Liver (tissue), 8 donors: ENCODE measurements at regions not wholly inside any gene's neighbourhood (a gene's known extent, or its start where the extent isn't known, plus 50 kb on each side); places are given as distances from the start of the nearest gene placed in this dataset.

Experiments used
- DNase-seq: peaks from one replicate; pipeline ENCODE4 v3.0.0-alpha.2; 2017; ENCODE audit warnings: low spot score
- H3K27ac ChIP-seq, 2 donors: one replicate each; pipeline ENCODE4 v1.7.0; 2013; ENCODE audit warnings: inconsistent platforms in 2 of 2, low read length in 2 of 2, control low read depth in 1 of 2, low read depth in 1 of 2, mild to moderate bottlenecking in 1 of 2
- H3K27me3 ChIP-seq, 4 donors: one replicate each; pipeline versions ENCODE4 v1.6.1 to v1.7.0; 2013; ENCODE audit warnings: low read length in 3 of 4, inconsistent platforms in 1 of 4, mild to moderate bottlenecking in 1 of 4, moderate library complexity in 1 of 4; ENCODE audit not compliant: control insufficient read depth in 4 of 4, insufficient read depth in 4 of 4
- H3K36me3 ChIP-seq, 4 donors: one replicate each; pipeline versions ENCODE4 v1.6.1 to v1.7.0; 2013; ENCODE audit warnings: low read length in 3 of 4, mild to moderate bottlenecking in 3 of 4, low read depth in 1 of 4, moderate library complexity in 1 of 4; ENCODE audit not compliant: control insufficient read depth in 4 of 4, insufficient read depth in 3 of 4
- H3K4me1 ChIP-seq, 4 donors: one replicate each; pipeline versions ENCODE4 v1.6.1 to v1.7.0; 2013; ENCODE audit warnings: low read length in 3 of 4, mild to moderate bottlenecking in 3 of 4, moderate library complexity in 1 of 4; ENCODE audit not compliant: control insufficient read depth in 4 of 4, insufficient read depth in 4 of 4
- H3K4me3 ChIP-seq, 3 donors: one replicate each; pipeline versions ENCODE4 v1.6.1 to v1.7.0; 2013; ENCODE audit warnings: low read length in 3 of 3, control low read depth in 1 of 3, low read depth in 1 of 3, mild to moderate bottlenecking in 1 of 3
- H3K9ac ChIP-seq, 2 donors: one replicate each; pipeline ENCODE4 v1.7.0; 2013; ENCODE audit warnings: low read length in 2 of 2, mild to moderate bottlenecking in 2 of 2, moderate library complexity in 2 of 2, control low read depth in 1 of 2, low read depth in 1 of 2
- H3K9me3 ChIP-seq, 4 donors: one replicate each; pipeline versions ENCODE4 v1.6.1 to v1.7.0; 2013; ENCODE audit warnings: low read length in 3 of 4; ENCODE audit not compliant: control insufficient read depth in 4 of 4
- ATF3 ChIP-seq: IDR thresholded peaks from 2 replicates; pipeline ENCODE4 v1.6.1; 2016; ENCODE audit warnings: antibody characterized with exemption
- CTCF ChIP-seq: fragments of 150-350 bp; IDR thresholded peaks from 2 replicates; pipeline ENCODE4 v1.5.1; 2017; ENCODE audit warnings: improper control_type of control experiment, low read depth, low read length; ENCODE audit not compliant: missing input control
- EGR1 ChIP-seq, 2 donors: IDR thresholded peaks; 2 replicates each; pipeline ENCODE4 v1.6.1; 2016 to 2018; ENCODE audit warnings: antibody characterized with exemption in 2 of 2, low read depth in 2 of 2
- FOXA1 ChIP-seq: IDR thresholded peaks from 2 replicates; pipeline ENCODE4 v1.6.1; 2016; ENCODE audit warnings: antibody characterized with exemption
- FOXA2 ChIP-seq: IDR thresholded peaks from 2 replicates; pipeline ENCODE4 v1.6.1; 2016; ENCODE audit warnings: antibody characterized with exemption
- GABPA ChIP-seq, 2 donors: IDR thresholded peaks in 1 of 2; conservative IDR thresholded peaks in 1 of 2; 2 replicates each; pipeline ENCODE4 v1.6.1; 2016; ENCODE audit warnings: antibody characterized with exemption in 2 of 2, mild to moderate bottlenecking in 1 of 2, moderate library complexity in 1 of 2
- HNF4G ChIP-seq: IDR thresholded peaks from 2 replicates; pipeline ENCODE4 v1.6.1; 2016; ENCODE audit warnings: antibody characterized with exemption
- JUND ChIP-seq, 2 donors: IDR thresholded peaks; 2 replicates each; pipeline ENCODE4 v1.6.1; 2016; ENCODE audit warnings: antibody characterized with exemption in 2 of 2
- MAX ChIP-seq: IDR thresholded peaks from 2 replicates; pipeline ENCODE4 v1.6.1; 2016; ENCODE audit warnings: antibody characterized with exemption
- NR2F2 ChIP-seq: IDR thresholded peaks from 2 replicates; pipeline ENCODE4 v1.6.1; 2016; ENCODE audit warnings: antibody characterized with exemption
- RAD21 ChIP-seq, 2 donors: IDR thresholded peaks; 2 replicates each; pipeline ENCODE4 v1.6.1; 2016; ENCODE audit warnings: antibody characterized with exemption in 2 of 2, mild to moderate bottlenecking in 2 of 2
- REST ChIP-seq: IDR thresholded peaks from 2 replicates; pipeline ENCODE4 v1.6.1; 2016; ENCODE audit warnings: antibody characterized with exemption, mild to moderate bottlenecking
- RXRA ChIP-seq, 2 donors: IDR thresholded peaks; 2 replicates each; pipeline ENCODE4 v1.6.1; 2017 to 2018; ENCODE audit warnings: antibody characterized with exemption in 2 of 2, mild to moderate bottlenecking in 1 of 2
- SP1 ChIP-seq: IDR thresholded peaks from 2 replicates; pipeline ENCODE4 v1.6.1; 2018; ENCODE audit warnings: antibody characterized with exemption, mild to moderate bottlenecking
- TAF1 ChIP-seq: conservative IDR thresholded peaks from 2 replicates; pipeline ENCODE4 v1.6.1; 2016; ENCODE audit warnings: antibody characterized with exemption, mild to moderate bottlenecking
- YY1 ChIP-seq: IDR thresholded peaks from 2 replicates; pipeline ENCODE4 v1.6.1; 2016; ENCODE audit warnings: antibody characterized with exemption, mild to moderate bottlenecking
- ZBTB33 ChIP-seq: IDR thresholded peaks from 2 replicates; pipeline ENCODE4 v1.6.1; 2016; ENCODE audit warnings: antibody characterized with exemption
- WGBS: extraction: QIAGEN DNeasy Blood & Tissue Kit; methylation state at CpG from one replicate; pipeline ENCODE4 v1.1.7; 2013; 5-methylcytosine and 5-hydroxymethylcytosine counted together
- donor health status: healthy.
- donor health status: healthy.
- donor health status: healthy.
- donor health status: healthy.
- donor health status: healthy.

GRCh38 chr10:100651916-100652315 is 93.5 kb upstream of the PAX2 start:
- H3K4me3 ChIP-seq = no peak overlapping the region
- H3K36me3 ChIP-seq = no peaks in the 10 kb centered on the region
- H3K9me3 ChIP-seq = no peaks in the 10 kb centered on the region
- H3K27me3 ChIP-seq = peaks cover 5 to 17% (median 10%) of the 10 kb centered on the region in 4 donors
- TF ChIP-seq CTCF = no peak
- TF ChIP-seq TAF1 = no peak
- no peak for TF ChIP-seq ZBTB33
- TF ChIP-seq EGR1 (IDR thresholded peaks at IDR 0.05; ENCODE audit: low read depth in 2 of 2) = no peak
- no peak for TF ChIP-seq RXRA (IDR thresholded peaks at IDR 0.05)
- TF ChIP-seq FOXA2 = no peak
- TF ChIP-seq ATF3 = no peak
- no peak for TF ChIP-seq JUND (IDR thresholded peaks at IDR 0.05)
- TF ChIP-seq REST = no peak
- no peak for TF ChIP-seq MAX
- 86% methylated on average over 6 of the region's 6 CpGs for WGBS
- no peak for DNase-seq
- H3K9ac ChIP-seq = no peak overlapping the region
- no peak overlapping the region for H3K27ac ChIP-seq
- H3K4me1 ChIP-seq = peaks cover 0 to 7% (median under 1%) of the 10 kb centered on the region in 4 donors

GRCh38 chr10:100652406-100653135 is 92.8 kb upstream of the PAX2 start:
- Histone ChIP-seq H3K9me3 (no peaks in the 10 kb centered on the region), H3K27ac (no peak overlapping the region), H3K27me3 (peaks cover 8 to 22% (median 12%) of the 10 kb centered on the region in 4 donors), H3K4me1 (peaks cover 0 to 7% (median under 1%) of the 10 kb centered on the region in 4 donors), H3K9ac (no peak overlapping the region), H3K36me3 (no peaks in the 10 kb centered on the region), H3K4me3 (no peak overlapping the region)
- 52% methylated on average over 7 of the region's 7 CpGs for WGBS
- DNase-seq = no peak
- TF ChIP-seq RAD21 (IDR thresholded peaks at IDR 0.05) (no peak), RXRA (IDR thresholded peaks at IDR 0.05) (no peak), TAF1 (no peak), FOXA2 (no peak), ZBTB33 (no peak), YY1 (no peak), NR2F2 (no peak), JUND (IDR thresholded peaks at IDR 0.05) (no peak), REST (no peak), MAX (no peak), HNF4G (no peak), EGR1 (IDR thresholded peaks at IDR 0.05; ENCODE audit: low read depth in 2 of 2) (no peak), SP1 (no peak), GABPA (IDR thresholded peaks at IDR 0.05 in 1 of 2, conservative IDR thresholded peaks at IDR 0.05 in 1 of 2) (no peak), FOXA1 (no peak)
